Neutrophil (primary cell): ENCODE measurements at regions not wholly inside any gene's neighbourhood (a gene's known extent, or its start where the extent isn't known, plus 50 kb on each side); places are given as distances from the start of the nearest gene placed in this dataset.

Experiments used
- H3K27ac ChIP-seq: fragments of 200-600 bp; sonication (generic); 2 replicates; pipeline ENCODE4 v1.5.1; 2016; ENCODE audit warnings: mild to moderate bottlenecking, moderate library complexity
- H3K27me3 ChIP-seq: fragments of 200-600 bp; sonication (generic); 2 replicates; pipeline ENCODE4 v1.6.0; 2016; ENCODE audit warnings: mild to moderate bottlenecking
- H3K36me3 ChIP-seq: fragments of 200-600 bp; sonication (generic); 2 replicates; pipeline ENCODE4 v1.5.1; 2017
- H3K4me1 ChIP-seq, 2 experiments: fragments of 200-600 bp in 1 of 2; sonication (generic) in 1 of 2; 1 replicate in 1 of 2; 2 replicates in 1 of 2; pipeline versions ENCODE4 v1.5.1 to v1.6.1; 2013 to 2016; ENCODE audit warnings: low read depth in 1 of 2, low read length in 1 of 2, mild to moderate bottlenecking in 1 of 2, moderate library complexity in 1 of 2; ENCODE audit not compliant: control insufficient read depth in 1 of 2, insufficient read depth in 1 of 2
- H3K4me3 ChIP-seq, 2 experiments: fragments of 200-600 bp in 1 of 2; sonication (generic) in 1 of 2; 1 replicate in 1 of 2; 2 replicates in 1 of 2; pipeline ENCODE4 v1.5.1; 2013 to 2016; ENCODE audit warnings: low read depth in 1 of 2, low read length in 1 of 2, mild to moderate bottlenecking in 1 of 2, moderate library complexity in 1 of 2
- H3K9me3 ChIP-seq: fragments of 200-600 bp; sonication (generic); 2 replicates; pipeline ENCODE4 v1.5.1; 2016
- CTCF ChIP-seq: fragments of 200-600 bp; sonication (generic); IDR thresholded peaks from 2 replicates; pipeline ENCODE4 v1.5.1; 2016; ENCODE audit warnings: antibody characterized with exemption

- H3K36me3 ChIP-seq, result no peaks in the 10 kb centered on the region
- TF ChIP-seq CTCF, result no peak
- no peaks in the 10 kb centered on the region for H3K27me3 ChIP-seq
- H3K4me1 ChIP-seq, result no peaks in the 10 kb centered on the region
- no peaks in the 10 kb centered on the region for H3K9me3 ChIP-seq
- no peak overlapping the region for H3K4me3 ChIP-seq
- no peak overlapping the region for H3K27ac ChIP-seq
These were observed 424.5 kb downstream of the RAD51AP2 start for GRCh38 chr2:17093712-17094111.

GRCh38 chr2:17086990-17087389 lies 421.4 kb upstream of the CYRIA start:
- no peak overlapping the region for H3K4me3 ChIP-seq
- no peak for TF ChIP-seq CTCF

GRCh38 chr2:17085546-17086202 lies 420.0 kb upstream of the CYRIA start:
- Histone ChIP-seq H3K27me3 (no peaks in the 10 kb centered on the region), H3K36me3 (no peaks in the 10 kb centered on the region), H3K4me3 (no peak overlapping the region), H3K4me1 (no peaks in the 10 kb centered on the region), H3K27ac (no peak overlapping the region), H3K9me3 (no peaks in the 10 kb centered on the region)
- TF ChIP-seq CTCF, result no peak

More at GRCh38 chr2:17086990-17087389, 421.4 kb upstream of the CYRIA start:
- Histone ChIP-seq H3K4me1 (no peaks in the 10 kb centered on the region), H3K9me3 (no peaks in the 10 kb centered on the region), H3K27me3 (no peaks in the 10 kb centered on the region), H3K36me3 (no peaks in the 10 kb centered on the region), H3K27ac (no peak overlapping the region)

- H3K9me3 ChIP-seq, result no peaks in the 10 kb centered on the region
- no peak for TF ChIP-seq CTCF
- no peaks in the 10 kb centered on the region for H3K4me1 ChIP-seq
- no peak overlapping the region for H3K27ac ChIP-seq
- H3K36me3 ChIP-seq, result no peaks in the 10 kb centered on the region
- H3K4me3 ChIP-seq, result no peak overlapping the region
- H3K27me3 ChIP-seq, result no peaks in the 10 kb centered on the region
These were observed 419.2 kb upstream of the CYRIA start for GRCh38 chr2:17084877-17085276.

GRCh38 chr2:17083902-17084301 lies 418.3 kb upstream of the CYRIA start:
- no peak for TF ChIP-seq CTCF
- Histone ChIP-seq H3K27ac (no peak overlapping the region), H3K27me3 (no peaks in the 10 kb centered on the region), H3K36me3 (no peaks in the 10 kb centered on the region), H3K4me1 (no peaks in the 10 kb centered on the region), H3K9me3 (no peaks in the 10 kb centered on the region), H3K4me3 (no peak overlapping the region)
